ENCODE measurements at regions not wholly inside any gene's neighbourhood (a gene's known extent, or its start where the extent isn't known, plus 50 kb on each side); places are given as distances from the start of the nearest gene placed in this dataset.

GRCh38 chr17:55983096-55983495 is 170.2 kb upstream of the ANKFN1 start:
- TF ChIP-seq CTCF (IDR thresholded peaks at IDR 0.05) (no peak), POLR2A (IDR thresholded peaks at IDR 0.05) (no peak), POLR2AphosphoS5 (IDR thresholded peaks at IDR 0.05) (no peak)
